ENCODE measurements at regions not wholly inside any gene's neighbourhood (a gene's known extent, or its start where the extent isn't known, plus 50 kb on each side); places are given as distances from the start of the nearest gene placed in this dataset.
"Not testable (repeated sequence)": the region's sequence is repeated elsewhere in the genome, so short reads cannot be mapped to it uniquely, and the experiment has no call there.

- not testable (repeated sequence) for TF ChIP-seq EZH2 (IDR thresholded peaks at IDR 0.05); POLR2AphosphoS5 (IDR thresholded peaks at IDR 0.05; ENCODE audit: borderline replicate concordance, low read depth, low read length)
These were observed 126.2 kb downstream of the MTERF1 start for GRCh38 chr7:91754280-91754679.

All from SK-N-MC (cell line).